Loucy (cell line): ENCODE measurements at regions not wholly inside any gene's neighbourhood (a gene's known extent, or its start where the extent isn't known, plus 50 kb on each side); places are given as distances from the start of the nearest gene placed in this dataset.

ENCODE experiments used
- H2AFZ ChIP-seq: fragments of 200-600 bp; sonication (generic); 2 replicates; pipeline ENCODE4 v1.6.0; 2016; ENCODE audit warnings: antibody characterized with exemption, mild to moderate bottlenecking, low read length, moderate library complexity
- H3F3A ChIP-seq: fragments of 200-600 bp; 2 replicates; pipeline ENCODE4 v1.6.0; 2016; ENCODE audit warnings: antibody characterized with exemption, low read depth, mild to moderate bottlenecking
- H3K27me3 ChIP-seq: fragments of 200-600 bp; sonication (generic); 2 replicates; pipeline ENCODE4 v1.6.1; 2014; ENCODE audit warnings: low read length, mild to moderate bottlenecking; ENCODE audit not compliant: insufficient read depth, poor library complexity, severe bottlenecking
- H3K36me3 ChIP-seq: fragments of 200-600 bp; sonication (generic); 2 replicates; pipeline ENCODE4 v1.6.1; 2016; ENCODE audit warnings: low read length; ENCODE audit not compliant: insufficient read depth
- H3K4me1 ChIP-seq: fragments of 200-600 bp; sonication (generic); 2 replicates; pipeline ENCODE4 v1.5.1; 2014; ENCODE audit warnings: low read length, mild to moderate bottlenecking; ENCODE audit not compliant: insufficient read depth, poor library complexity, severe bottlenecking
- H3K4me2 ChIP-seq: fragments of 200-600 bp; sonication (generic); 2 replicates; pipeline ENCODE4 v1.6.0; 2014; ENCODE audit warnings: antibody characterized with exemption, low read length, low read depth, mild to moderate bottlenecking; ENCODE audit not compliant: poor library complexity, severe bottlenecking
- H3K4me3 ChIP-seq: fragments of 200-600 bp; sonication (generic); 2 replicates; pipeline ENCODE4 v1.5.1; 2014; ENCODE audit warnings: low read length, mild to moderate bottlenecking, mixed read lengths; ENCODE audit not compliant: poor library complexity, severe bottlenecking
- H3K79me2 ChIP-seq: fragments of 200-600 bp; sonication (generic); 2 replicates; pipeline ENCODE4 v1.6.1; 2014; ENCODE audit warnings: low read length; ENCODE audit not compliant: insufficient read depth
- H3K9ac ChIP-seq: fragments of 200-600 bp; sonication (generic); 2 replicates; pipeline ENCODE4 v1.6.0; 2014; ENCODE audit warnings: mild to moderate bottlenecking, low read depth, low read length, moderate library complexity; ENCODE audit not compliant: poor library complexity, severe bottlenecking
- H3K9me2 ChIP-seq: fragments of 200-600 bp; sonication (generic); replicated peaks from 2 replicates; pipeline ENCODE4 v1.6.1; 2016; ENCODE audit warnings: low read depth, low read length, mixed read lengths
- H3K9me3 ChIP-seq: fragments of 200-600 bp; sonication (generic); 2 replicates; pipeline ENCODE4 v1.6.1; 2014; ENCODE audit warnings: mild to moderate bottlenecking, antibody characterized with exemption, low read length, low read depth; ENCODE audit not compliant: insufficient read depth
- H4K20me1 ChIP-seq: fragments of 200-600 bp; sonication (generic); 2 replicates; pipeline ENCODE4 v1.6.0; 2014; ENCODE audit warnings: antibody characterized with exemption, low read length, mild to moderate bottlenecking; ENCODE audit not compliant: insufficient read depth, poor library complexity, severe bottlenecking
- EZH2phosphoT487 ChIP-seq: fragments of 200-600 bp; IDR thresholded peaks from 2 replicates; pipeline ENCODE4 v1.6.1; 2018; ENCODE audit warnings: antibody characterized with exemption, mild to moderate bottlenecking, moderate library complexity, borderline replicate concordance
- TF ChIP-seq, protein P1 (sequence below): fragments of 200-600 bp; sonication (generic); conservative IDR thresholded peaks from 2 replicates; pipeline ENCODE4 v1.5.1; 2014; ENCODE audit warnings: mild to moderate bottlenecking, antibody characterized with exemption, low read length

DNA sequence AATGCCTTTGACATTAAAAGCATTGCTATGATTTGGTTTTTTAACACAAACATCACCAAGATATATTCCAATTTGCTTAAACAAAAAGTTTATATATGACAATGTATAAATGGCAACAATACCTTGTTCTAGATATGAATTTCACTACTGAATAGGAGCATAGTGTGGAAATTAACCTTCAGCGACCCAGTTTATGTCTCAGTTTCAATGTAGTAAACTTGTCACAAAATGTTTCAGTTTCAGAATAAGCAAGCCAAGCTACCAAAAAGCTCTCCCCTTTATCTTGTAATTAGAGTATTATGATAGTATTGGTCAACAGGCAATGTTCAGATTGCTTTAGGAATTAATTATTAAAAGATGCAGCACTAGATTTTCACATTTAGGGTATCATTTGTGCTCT, 99.6 kb upstream of the PCDH15 start:
- Histone ChIP-seq H2AFZ (no peak overlapping the region), H4K20me1 (no peaks in the 10 kb centered on the region), H3K4me3 (no peak overlapping the region), H3K79me2 (no peaks in the 10 kb centered on the region), H3K9ac (no peak overlapping the region), H3K4me1 (no peaks in the 10 kb centered on the region), H3K27me3 (no peaks in the 10 kb centered on the region), H3K9me3 (no peaks in the 10 kb centered on the region), H3F3A (no peaks in the 10 kb centered on the region), H3K9me2 (no peaks in the 10 kb centered on the region), H3K4me2 (no peak overlapping the region), H3K36me3 (no peaks in the 10 kb centered on the region)
- no peak for TF ChIP-seq EZH2phosphoT487
- TF ChIP-seq, protein P1, sequence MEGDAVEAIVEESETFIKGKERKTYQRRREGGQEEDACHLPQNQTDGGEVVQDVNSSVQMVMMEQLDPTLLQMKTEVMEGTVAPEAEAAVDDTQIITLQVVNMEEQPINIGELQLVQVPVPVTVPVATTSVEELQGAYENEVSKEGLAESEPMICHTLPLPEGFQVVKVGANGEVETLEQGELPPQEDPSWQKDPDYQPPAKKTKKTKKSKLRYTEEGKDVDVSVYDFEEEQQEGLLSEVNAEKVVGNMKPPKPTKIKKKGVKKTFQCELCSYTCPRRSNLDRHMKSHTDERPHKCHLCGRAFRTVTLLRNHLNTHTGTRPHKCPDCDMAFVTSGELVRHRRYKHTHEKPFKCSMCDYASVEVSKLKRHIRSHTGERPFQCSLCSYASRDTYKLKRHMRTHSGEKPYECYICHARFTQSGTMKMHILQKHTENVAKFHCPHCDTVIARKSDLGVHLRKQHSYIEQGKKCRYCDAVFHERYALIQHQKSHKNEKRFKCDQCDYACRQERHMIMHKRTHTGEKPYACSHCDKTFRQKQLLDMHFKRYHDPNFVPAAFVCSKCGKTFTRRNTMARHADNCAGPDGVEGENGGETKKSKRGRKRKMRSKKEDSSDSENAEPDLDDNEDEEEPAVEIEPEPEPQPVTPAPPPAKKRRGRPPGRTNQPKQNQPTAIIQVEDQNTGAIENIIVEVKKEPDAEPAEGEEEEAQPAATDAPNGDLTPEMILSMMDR, result no peak

DNA sequence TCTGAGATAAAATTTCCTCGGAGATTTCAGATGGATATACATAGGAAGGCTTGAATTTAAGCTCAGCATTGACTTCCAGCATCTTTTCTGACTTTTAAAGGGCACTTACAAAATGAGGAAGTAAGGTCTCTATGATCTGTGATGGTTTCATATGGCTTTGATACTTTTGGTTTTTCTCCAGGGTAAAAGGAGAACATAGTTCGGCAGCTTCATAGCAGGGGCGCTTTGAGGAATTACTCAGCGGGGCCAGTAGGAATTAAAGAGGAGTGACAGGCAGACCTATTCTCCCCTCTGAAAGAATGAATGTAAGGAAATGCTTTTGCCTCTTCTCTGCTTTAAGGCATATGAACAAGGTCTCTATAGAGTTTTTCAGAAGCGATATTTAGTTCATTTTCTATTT, 80.0 kb upstream of the PCDH15 start:
- H3K27me3 ChIP-seq, result no peaks in the 10 kb centered on the region
- no peaks in the 10 kb centered on the region for H4K20me1 ChIP-seq
- no peak overlapping the region for H3K9ac ChIP-seq
- H3K4me3 ChIP-seq, result no peak overlapping the region
- no peaks in the 10 kb centered on the region for H3K9me2 ChIP-seq
- no peaks in the 10 kb centered on the region for H3K79me2 ChIP-seq
- no peaks in the 10 kb centered on the region for H3K4me1 ChIP-seq
- TF ChIP-seq, protein P1, result no peak
- no peak for TF ChIP-seq EZH2phosphoT487
- H3K4me2 ChIP-seq, result no peak overlapping the region
- no peaks in the 10 kb centered on the region for H3F3A ChIP-seq
- H3K36me3 ChIP-seq, result no peaks in the 10 kb centered on the region
- H2AFZ ChIP-seq, result no peak overlapping the region
- H3K9me3 ChIP-seq, result no peaks in the 10 kb centered on the region

GRCh38 chr10:54869022-54869421, 68.0 kb upstream of the PCDH15 start:
- Histone ChIP-seq H3K4me2 (no peak overlapping the region), H3K9ac (no peak overlapping the region), H3F3A (no peaks in the 10 kb centered on the region), H3K27me3 (no peaks in the 10 kb centered on the region), H2AFZ (no peak overlapping the region), H3K4me1 (no peaks in the 10 kb centered on the region), H3K4me3 (no peak overlapping the region), H3K9me3 (no peaks in the 10 kb centered on the region), H3K79me2 (no peaks in the 10 kb centered on the region), H3K36me3 (no peaks in the 10 kb centered on the region), H3K9me2 (no peaks in the 10 kb centered on the region), H4K20me1 (no peaks in the 10 kb centered on the region)
- TF ChIP-seq, protein P1, result no peak
- TF ChIP-seq EZH2phosphoT487, result no peak
